Mesendoderm (in vitro differentiated cells): ENCODE measurements at regions not wholly inside any gene's neighbourhood (a gene's known extent, or its start where the extent isn't known, plus 50 kb on each side); places are given as distances from the start of the nearest gene placed in this dataset.
A peak's percentile ranks its signal among the peaks of the same experiment; 100 is the strongest.

Experiments
- DNase-seq: peaks from one replicate; pipeline ENCODE4 v3.0.0; 2013
- H2AK5ac ChIP-seq: 2 replicates; pipeline ENCODE4 v1.6.1; 2013; ENCODE audit warnings: low read length, inconsistent platforms
- H2BK120ac ChIP-seq: 2 replicates; pipeline ENCODE4 v1.6.1; 2013; ENCODE audit warnings: low read depth, mild to moderate bottlenecking, low read length, moderate library complexity, mixed read lengths
- H2BK15ac ChIP-seq: replicated peaks from 2 replicates; pipeline ENCODE4 v1.6.1; 2013; ENCODE audit warnings: low read depth, mild to moderate bottlenecking, moderate library complexity
- H2BK5ac ChIP-seq: 2 replicates; pipeline ENCODE4 v1.6.1; 2013; ENCODE audit warnings: low read length, inconsistent platforms
- H3K18ac ChIP-seq: 2 replicates; pipeline ENCODE4 v1.6.1; 2013; ENCODE audit warnings: mild to moderate bottlenecking, low read length, mixed read lengths
- H3K23ac ChIP-seq: one replicate; pipeline ENCODE4 v1.6.1; 2013; ENCODE audit warnings: low read length
- H3K27ac ChIP-seq: 2 replicates; pipeline ENCODE4 v1.5.1; 2013; ENCODE audit warnings: low read depth, mild to moderate bottlenecking, inconsistent platforms, low read length, moderate library complexity
- H3K27me3 ChIP-seq: 2 replicates; pipeline ENCODE4 v1.6.1; 2013; ENCODE audit warnings: low read length, control low read depth, mild to moderate bottlenecking, inconsistent platforms; ENCODE audit not compliant: insufficient read depth, poor library complexity
- H3K36me3 ChIP-seq: 2 replicates; pipeline ENCODE4 v1.6.1; 2013; ENCODE audit warnings: low read length, inconsistent platforms; ENCODE audit not compliant: control insufficient read depth, insufficient read depth
- H3K4ac ChIP-seq: one replicate; pipeline ENCODE4 v1.6.1; 2013; ENCODE audit warnings: low read depth, mild to moderate bottlenecking, low read length, moderate library complexity
- H3K4me1 ChIP-seq: 2 replicates; pipeline ENCODE4 v1.6.1; 2013; ENCODE audit warnings: low read depth, low read length, inconsistent platforms; ENCODE audit not compliant: control insufficient read depth
- H3K4me2 ChIP-seq: 2 replicates; pipeline ENCODE4 v1.6.1; 2013; ENCODE audit warnings: low read length
- H3K4me3 ChIP-seq: 2 replicates; pipeline ENCODE4 v1.5.1; 2013; ENCODE audit warnings: mild to moderate bottlenecking, low read length
- H3K56ac ChIP-seq: one replicate; pipeline ENCODE4 v1.6.1; 2013; ENCODE audit warnings: low read length
- H3K79me1 ChIP-seq: 2 replicates; pipeline ENCODE4 v1.6.1; 2013; ENCODE audit warnings: low read length, inconsistent platforms
- H3K79me2 ChIP-seq: 2 replicates; pipeline ENCODE4 v1.6.1; 2013; ENCODE audit warnings: mild to moderate bottlenecking, low read length; ENCODE audit not compliant: control insufficient read depth, insufficient read depth
- H3K9ac ChIP-seq: 2 replicates; pipeline ENCODE4 v1.6.1; 2013; ENCODE audit warnings: low read length, inconsistent platforms
- H4K5ac ChIP-seq: one replicate; pipeline ENCODE4 v1.6.1; 2013; ENCODE audit warnings: low read length
- H4K8ac ChIP-seq: one replicate; pipeline ENCODE4 v1.6.1; 2013; ENCODE audit warnings: low read depth, mild to moderate bottlenecking, control low read depth, low read length, moderate library complexity
- WGBS: extraction: QIAGEN DNeasy Blood & Tissue Kit; methylation state at CpG from one replicate; pipeline ENCODE4 v1.1.7; 2013; ENCODE audit warnings: low lambda C conversion rate, missing lambda C conversion rate; ENCODE audit not compliant: insufficient coverage; ENCODE audit errors: extremely low coverage; 5-methylcytosine and 5-hydroxymethylcytosine counted together

GRCh38 chr3:165283328-165283727 lies 87.1 kb upstream of the SLITRK3 start:
- no peaks in the 10 kb centered on the region for H3K4me1 ChIP-seq
- no peaks in the 10 kb centered on the region for H3K79me1 ChIP-seq
- H3K9ac ChIP-seq: no peak overlapping the region
- no peak overlapping the region for H2BK120ac ChIP-seq
- no peak overlapping the region for H3K4me2 ChIP-seq
- H3K56ac ChIP-seq: no peak overlapping the region
- no peak overlapping the region for H2BK5ac ChIP-seq
- H3K4me3 ChIP-seq: no peak overlapping the region
- H2AK5ac ChIP-seq: no peak overlapping the region
- no peaks in the 10 kb centered on the region for H3K79me2 ChIP-seq
- H3K36me3 ChIP-seq: no peaks in the 10 kb centered on the region
- H4K8ac ChIP-seq: no peak overlapping the region
- WGBS: no CpG with 5 or more reads among the region's 5 CpGs
- H3K27me3 ChIP-seq: no peaks in the 10 kb centered on the region
- no peak overlapping the region for H3K23ac ChIP-seq
- H3K18ac ChIP-seq: no peak overlapping the region
- H3K4ac ChIP-seq: no peak overlapping the region
- DNase-seq: no peak
- no peak overlapping the region for H2BK15ac ChIP-seq
- H4K5ac ChIP-seq: no peak overlapping the region
- H3K27ac ChIP-seq: no peak overlapping the region

GRCh38 chr3:165279471-165279870 lies 83.3 kb upstream of the SLITRK3 start:
- WGBS: no CpG with 5 or more reads among the region's 1 CpG
- no peak overlapping the region for H3K56ac ChIP-seq

GRCh38 chr3:165273411-165273810 lies 77.2 kb upstream of the SLITRK3 start:
- H3K79me1 ChIP-seq: no peaks in the 10 kb centered on the region
- H3K9ac ChIP-seq: no peak overlapping the region
- H3K79me2 ChIP-seq: no peaks in the 10 kb centered on the region
- H4K8ac ChIP-seq: no peak overlapping the region
- H3K56ac ChIP-seq: no peak overlapping the region
- no peak overlapping the region for H2AK5ac ChIP-seq
- no peak overlapping the region for H3K18ac ChIP-seq
- H3K27ac ChIP-seq: no peak overlapping the region
- H3K4me1 ChIP-seq: no peaks in the 10 kb centered on the region
- no peak overlapping the region for H4K5ac ChIP-seq
- H3K27me3 ChIP-seq: no peaks in the 10 kb centered on the region
- no peak for DNase-seq
- no peak overlapping the region for H2BK5ac ChIP-seq
- H3K36me3 ChIP-seq: no peaks in the 10 kb centered on the region
- no peak overlapping the region for H3K4me2 ChIP-seq
- H3K4me3 ChIP-seq: no peak overlapping the region
- no peak overlapping the region for H3K23ac ChIP-seq
- no peak overlapping the region for H3K4ac ChIP-seq
- H2BK15ac ChIP-seq: no peak overlapping the region
- H2BK120ac ChIP-seq: no peak overlapping the region

More at GRCh38 chr3:165279471-165279870, 83.3 kb upstream of the SLITRK3 start:
- Histone ChIP-seq H3K4ac (no peak overlapping the region), H3K4me2 (no peak overlapping the region), H2BK15ac (no peak overlapping the region), H3K79me1 (no peaks in the 10 kb centered on the region), H3K23ac (no peak overlapping the region), H3K27ac (no peak overlapping the region), H3K27me3 (no peaks in the 10 kb centered on the region), H2AK5ac (no peak overlapping the region), H2BK120ac (no peak overlapping the region), H3K9ac (no peak overlapping the region), H3K36me3 (no peaks in the 10 kb centered on the region), H3K18ac (no peak overlapping the region), H2BK5ac (no peak overlapping the region), H3K4me3 (no peak overlapping the region), H3K79me2 (no peaks in the 10 kb centered on the region), H3K4me1 (no peaks in the 10 kb centered on the region), H4K8ac (no peak overlapping the region), H4K5ac (no peak overlapping the region)
- no peak for DNase-seq

GRCh38 chr3:165259541-165260193 lies 63.5 kb upstream of the SLITRK3 start:
- H3K27ac ChIP-seq: no peak overlapping the region
- no peaks in the 10 kb centered on the region for H3K36me3 ChIP-seq
- no peak overlapping the region for H2AK5ac ChIP-seq
- H3K27me3 ChIP-seq: no peaks in the 10 kb centered on the region
- peak; percentile 16 for DNase-seq
- H3K4ac ChIP-seq: no peak overlapping the region
- H2BK15ac ChIP-seq: no peak overlapping the region
- no peak overlapping the region for H4K5ac ChIP-seq
- no peak overlapping the region for H2BK120ac ChIP-seq
- H3K9ac ChIP-seq: no peak overlapping the region
- no peaks in the 10 kb centered on the region for H3K79me1 ChIP-seq
- no CpG with 5 or more reads among the region's 4 CpGs for WGBS
- H3K4me1 ChIP-seq: no peaks in the 10 kb centered on the region
- H3K4me2 ChIP-seq: no peak overlapping the region
- no peak overlapping the region for H3K18ac ChIP-seq
- H3K23ac ChIP-seq: no peak overlapping the region
- no peak overlapping the region for H3K4me3 ChIP-seq
- H2BK5ac ChIP-seq: no peak overlapping the region
- H4K8ac ChIP-seq: no peak overlapping the region
- H3K56ac ChIP-seq: no peak overlapping the region
- no peaks in the 10 kb centered on the region for H3K79me2 ChIP-seq

GRCh38 chr3:165256554-165257065 lies 60.4 kb upstream of the SLITRK3 start:
- Histone ChIP-seq H2BK15ac (no peak overlapping the region), H3K79me1 (no peaks in the 10 kb centered on the region), H3K4me1 (no peaks in the 10 kb centered on the region), H3K36me3 (no peaks in the 10 kb centered on the region), H4K8ac (no peak overlapping the region), H3K4me2 (no peak overlapping the region), H2AK5ac (no peak overlapping the region), H3K4me3 (no peak overlapping the region), H2BK5ac (no peak overlapping the region), H3K9ac (no peak overlapping the region), H3K79me2 (no peaks in the 10 kb centered on the region), H2BK120ac (no peak overlapping the region), H3K18ac (no peak overlapping the region), H3K27me3 (no peaks in the 10 kb centered on the region), H4K5ac (no peak overlapping the region), H3K56ac (no peak overlapping the region), H3K4ac (no peak overlapping the region), H3K27ac (no peak overlapping the region), H3K23ac (no peak overlapping the region)
- no CpG with 5 or more reads among the region's 2 CpGs for WGBS
- no peak for DNase-seq

GRCh38 chr3:165254812-165255211 lies 58.6 kb upstream of the SLITRK3 start:
- no peak overlapping the region for H4K5ac ChIP-seq
- H3K56ac ChIP-seq: no peak overlapping the region
- H2AK5ac ChIP-seq: no peak overlapping the region
- no peak overlapping the region for H3K23ac ChIP-seq
- H4K8ac ChIP-seq: no peak overlapping the region
- H3K79me2 ChIP-seq: no peaks in the 10 kb centered on the region
- H2BK15ac ChIP-seq: no peak overlapping the region
- H3K27ac ChIP-seq: no peak overlapping the region
- H3K36me3 ChIP-seq: no peaks in the 10 kb centered on the region
- H3K9ac ChIP-seq: no peak overlapping the region
- H3K4me1 ChIP-seq: no peaks in the 10 kb centered on the region
- no peak overlapping the region for H2BK120ac ChIP-seq
- no peak overlapping the region for H3K4ac ChIP-seq
- WGBS: no CpG with 5 or more reads among the region's 1 CpG
- no peaks in the 10 kb centered on the region for H3K79me1 ChIP-seq
- no peak overlapping the region for H3K4me2 ChIP-seq
- no peak overlapping the region for H3K4me3 ChIP-seq
- no peak overlapping the region for H3K18ac ChIP-seq
- H3K27me3 ChIP-seq: no peaks in the 10 kb centered on the region
- DNase-seq: peak; percentile 68
- no peak overlapping the region for H2BK5ac ChIP-seq
